ENCODE measurements at regions not wholly inside any gene's neighbourhood (a gene's known extent, or its start where the extent isn't known, plus 50 kb on each side); places are given as distances from the start of the nearest gene placed in this dataset.
A peak's percentile ranks its signal among the peaks of the same experiment; 100 is the strongest.

DNA sequence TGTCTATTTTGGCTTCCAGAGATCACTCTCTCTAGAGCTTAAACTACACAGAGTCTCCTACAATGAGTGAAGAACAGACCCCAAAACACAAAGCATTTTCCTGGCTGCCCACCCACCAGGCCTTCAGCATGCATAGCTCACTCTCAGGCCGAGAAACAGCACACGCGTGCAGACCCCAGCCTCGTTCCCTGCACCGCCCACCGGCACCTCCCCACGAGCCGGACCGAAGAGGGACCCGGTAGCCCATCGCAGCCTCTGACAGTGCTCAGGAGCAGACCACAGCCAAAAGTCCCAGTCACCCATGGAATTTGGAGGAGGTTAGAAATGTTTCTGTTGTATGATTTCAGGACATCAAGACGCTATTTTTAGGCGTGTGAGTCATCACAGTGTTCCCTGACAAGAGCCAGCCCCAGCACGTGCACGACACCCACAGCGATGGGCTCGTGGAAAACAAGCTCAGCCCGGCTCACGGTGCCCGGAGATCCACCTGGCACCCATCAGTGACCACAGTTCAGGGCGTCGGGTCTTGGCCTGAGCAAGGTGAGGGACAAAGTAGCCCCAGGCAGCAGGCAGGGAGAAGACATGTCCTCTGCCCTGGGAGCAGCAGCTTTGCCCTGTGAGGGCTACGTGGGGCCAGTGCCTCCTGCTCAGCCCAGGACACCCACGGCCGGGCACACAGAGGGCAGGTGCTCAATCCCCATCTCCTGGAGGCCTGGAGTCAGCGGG lies 50.1 kb upstream of the SPACA7 start:
- TF ChIP-seq, protein P1, sequence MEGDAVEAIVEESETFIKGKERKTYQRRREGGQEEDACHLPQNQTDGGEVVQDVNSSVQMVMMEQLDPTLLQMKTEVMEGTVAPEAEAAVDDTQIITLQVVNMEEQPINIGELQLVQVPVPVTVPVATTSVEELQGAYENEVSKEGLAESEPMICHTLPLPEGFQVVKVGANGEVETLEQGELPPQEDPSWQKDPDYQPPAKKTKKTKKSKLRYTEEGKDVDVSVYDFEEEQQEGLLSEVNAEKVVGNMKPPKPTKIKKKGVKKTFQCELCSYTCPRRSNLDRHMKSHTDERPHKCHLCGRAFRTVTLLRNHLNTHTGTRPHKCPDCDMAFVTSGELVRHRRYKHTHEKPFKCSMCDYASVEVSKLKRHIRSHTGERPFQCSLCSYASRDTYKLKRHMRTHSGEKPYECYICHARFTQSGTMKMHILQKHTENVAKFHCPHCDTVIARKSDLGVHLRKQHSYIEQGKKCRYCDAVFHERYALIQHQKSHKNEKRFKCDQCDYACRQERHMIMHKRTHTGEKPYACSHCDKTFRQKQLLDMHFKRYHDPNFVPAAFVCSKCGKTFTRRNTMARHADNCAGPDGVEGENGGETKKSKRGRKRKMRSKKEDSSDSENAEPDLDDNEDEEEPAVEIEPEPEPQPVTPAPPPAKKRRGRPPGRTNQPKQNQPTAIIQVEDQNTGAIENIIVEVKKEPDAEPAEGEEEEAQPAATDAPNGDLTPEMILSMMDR (IDR thresholded peaks at IDR 0.05), result no peak
- Mint-ChIP-seq H3K36me3 (no peaks in the 10 kb centered on the region), H3K27me3 (ENCODE audit: low read depth in 3 of 3) (peaks cover 20% of the 10 kb centered on the region in 3 donors), H3K9me3 (peaks cover 0 to 10% (median 4%) of the 10 kb centered on the region in 7 donors), H3K27ac (peak overlapping the region in 1 of 7 donors; percentile 6), H3K4me3 (peak overlapping the region in 1 of 2 donors; percentile 6), H3K4me1 (no peaks in the 10 kb centered on the region)
- Histone ChIP-seq H2AFZ (ENCODE audit: insufficient read depth, low read depth, low read length, poor library complexity, severe bottlenecking) (no peak overlapping the region), H3K4me1 (ENCODE audit: control insufficient read depth in 1 of 2, insufficient read depth in 2 of 2, low read length in 2 of 2) (no peaks in the 10 kb centered on the region), H3K9me3 (replicated peaks in 1 of 2; ENCODE audit: control insufficient read depth in 1 of 2, insufficient read depth in 1 of 2, low read length in 2 of 2) (no peaks in the 10 kb centered on the region), H3K4me2 (replicated peaks; ENCODE audit: extremely low read depth, low read length, poor library complexity, severe bottlenecking) (no peak overlapping the region), H4K20me1 (ENCODE audit: insufficient read depth, low read length) (no peaks in the 10 kb centered on the region), H3K27me3 (ENCODE audit: control insufficient read depth in 2 of 2, insufficient read depth in 2 of 2, low read length in 2 of 2) (peaks cover 0 to 8% of the 10 kb centered on the region in 2 donors), H3K4me3 (replicated peaks in 1 of 3; ENCODE audit: low read depth in 2 of 3, low read length in 3 of 3) (no peak overlapping the region), H3K9ac (ENCODE audit: insufficient read depth, low read length, poor library complexity, severe bottlenecking) (no peak overlapping the region), H3K27ac (ENCODE audit: low read depth in 1 of 2, low read length in 2 of 2) (no peak overlapping the region), H3K36me3 (replicated peaks in 1 of 2; ENCODE audit: control insufficient read depth in 1 of 2, insufficient read depth in 2 of 2, low read length in 2 of 2) (no peaks in the 10 kb centered on the region), H3K79me2 (ENCODE audit: insufficient read depth, low read length) (no peaks in the 10 kb centered on the region)
- WGBS (ENCODE audit: insufficient coverage), result 86% methylated on average over 26 of the region's 26 CpGs
- DNase-seq, result no peak
- intact Hi-C loops (cut with micrococcal nuclease), result no loop called here
